ENCODE measurements at regions not wholly inside any gene's neighbourhood (a gene's known extent, or its start where the extent isn't known, plus 50 kb on each side); places are given as distances from the start of the nearest gene placed in this dataset.

DNA sequence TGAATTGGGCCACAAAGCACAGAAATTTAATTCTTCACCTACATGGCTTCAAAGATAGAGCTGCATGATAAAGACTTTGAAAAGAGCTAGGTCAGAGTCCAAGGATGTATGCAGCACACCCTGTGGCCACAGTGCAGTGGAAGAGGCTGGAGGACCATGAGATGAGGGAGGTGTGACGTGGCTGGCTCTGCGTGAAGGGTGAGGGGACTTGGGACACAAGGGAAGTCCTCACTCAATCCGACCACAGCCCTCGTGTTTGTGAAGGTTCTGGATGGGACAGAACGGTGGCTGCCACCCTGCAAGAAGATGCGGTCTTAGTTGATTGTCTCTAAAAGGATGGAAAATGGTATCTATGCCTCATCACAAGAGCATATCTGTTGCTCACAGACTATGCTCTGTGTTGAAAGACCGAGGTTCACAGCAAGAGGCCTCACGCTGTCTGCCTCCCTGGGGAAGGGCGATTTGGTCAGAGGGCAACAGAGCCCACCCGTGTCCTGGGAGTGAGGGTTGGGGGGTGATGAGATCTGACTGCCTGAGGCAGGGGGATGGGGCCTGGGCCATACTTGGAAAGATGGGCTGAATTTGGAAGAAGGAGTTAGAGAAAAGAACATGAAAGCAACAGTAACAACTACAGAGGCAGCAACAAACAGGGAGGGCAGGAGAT, 174.4 kb upstream of the SHH start:
- no peak for DNase-seq (ENCODE audit: low read depth in 1 of 2, low spot score in 1 of 2)
- ChIA-PET CTCF (no interaction called here), POLR2A (no interaction called here)
- no peak for TF ChIP-seq EHF (CRISPR knock-in tag; IDR thresholded peaks at IDR 0.05)
- no peak for TF ChIP-seq SMC3 (IDR thresholded peaks at IDR 0.05)
- no peak for TF ChIP-seq FOXS1 (CRISPR knock-in tag; IDR thresholded peaks at IDR 0.05)
- TF ChIP-seq PHF8 (IDR thresholded peaks at IDR 0.05; ENCODE audit: borderline replicate concordance, low read depth), result no peak
- TF ChIP-seq RNF2 (IDR thresholded peaks at IDR 0.05; ENCODE audit: borderline replicate concordance, low read depth), result no peak
- no peak for TF ChIP-seq NPAS2 (CRISPR knock-in tag; IDR thresholded peaks at IDR 0.05; ENCODE audit: borderline replicate concordance)
- no peak for TF ChIP-seq CHD4 (IDR thresholded peaks at IDR 0.05; ENCODE audit: borderline replicate concordance)
- TF ChIP-seq, protein P1, sequence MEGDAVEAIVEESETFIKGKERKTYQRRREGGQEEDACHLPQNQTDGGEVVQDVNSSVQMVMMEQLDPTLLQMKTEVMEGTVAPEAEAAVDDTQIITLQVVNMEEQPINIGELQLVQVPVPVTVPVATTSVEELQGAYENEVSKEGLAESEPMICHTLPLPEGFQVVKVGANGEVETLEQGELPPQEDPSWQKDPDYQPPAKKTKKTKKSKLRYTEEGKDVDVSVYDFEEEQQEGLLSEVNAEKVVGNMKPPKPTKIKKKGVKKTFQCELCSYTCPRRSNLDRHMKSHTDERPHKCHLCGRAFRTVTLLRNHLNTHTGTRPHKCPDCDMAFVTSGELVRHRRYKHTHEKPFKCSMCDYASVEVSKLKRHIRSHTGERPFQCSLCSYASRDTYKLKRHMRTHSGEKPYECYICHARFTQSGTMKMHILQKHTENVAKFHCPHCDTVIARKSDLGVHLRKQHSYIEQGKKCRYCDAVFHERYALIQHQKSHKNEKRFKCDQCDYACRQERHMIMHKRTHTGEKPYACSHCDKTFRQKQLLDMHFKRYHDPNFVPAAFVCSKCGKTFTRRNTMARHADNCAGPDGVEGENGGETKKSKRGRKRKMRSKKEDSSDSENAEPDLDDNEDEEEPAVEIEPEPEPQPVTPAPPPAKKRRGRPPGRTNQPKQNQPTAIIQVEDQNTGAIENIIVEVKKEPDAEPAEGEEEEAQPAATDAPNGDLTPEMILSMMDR (IDR thresholded peaks at IDR 0.05), result no peak
- TF ChIP-seq EP300 (IDR thresholded peaks at IDR 0.05), result no peak
- no peak for TF ChIP-seq HOXB5 (CRISPR knock-in tag; IDR thresholded peaks at IDR 0.05)
- TF ChIP-seq, protein P2, sequence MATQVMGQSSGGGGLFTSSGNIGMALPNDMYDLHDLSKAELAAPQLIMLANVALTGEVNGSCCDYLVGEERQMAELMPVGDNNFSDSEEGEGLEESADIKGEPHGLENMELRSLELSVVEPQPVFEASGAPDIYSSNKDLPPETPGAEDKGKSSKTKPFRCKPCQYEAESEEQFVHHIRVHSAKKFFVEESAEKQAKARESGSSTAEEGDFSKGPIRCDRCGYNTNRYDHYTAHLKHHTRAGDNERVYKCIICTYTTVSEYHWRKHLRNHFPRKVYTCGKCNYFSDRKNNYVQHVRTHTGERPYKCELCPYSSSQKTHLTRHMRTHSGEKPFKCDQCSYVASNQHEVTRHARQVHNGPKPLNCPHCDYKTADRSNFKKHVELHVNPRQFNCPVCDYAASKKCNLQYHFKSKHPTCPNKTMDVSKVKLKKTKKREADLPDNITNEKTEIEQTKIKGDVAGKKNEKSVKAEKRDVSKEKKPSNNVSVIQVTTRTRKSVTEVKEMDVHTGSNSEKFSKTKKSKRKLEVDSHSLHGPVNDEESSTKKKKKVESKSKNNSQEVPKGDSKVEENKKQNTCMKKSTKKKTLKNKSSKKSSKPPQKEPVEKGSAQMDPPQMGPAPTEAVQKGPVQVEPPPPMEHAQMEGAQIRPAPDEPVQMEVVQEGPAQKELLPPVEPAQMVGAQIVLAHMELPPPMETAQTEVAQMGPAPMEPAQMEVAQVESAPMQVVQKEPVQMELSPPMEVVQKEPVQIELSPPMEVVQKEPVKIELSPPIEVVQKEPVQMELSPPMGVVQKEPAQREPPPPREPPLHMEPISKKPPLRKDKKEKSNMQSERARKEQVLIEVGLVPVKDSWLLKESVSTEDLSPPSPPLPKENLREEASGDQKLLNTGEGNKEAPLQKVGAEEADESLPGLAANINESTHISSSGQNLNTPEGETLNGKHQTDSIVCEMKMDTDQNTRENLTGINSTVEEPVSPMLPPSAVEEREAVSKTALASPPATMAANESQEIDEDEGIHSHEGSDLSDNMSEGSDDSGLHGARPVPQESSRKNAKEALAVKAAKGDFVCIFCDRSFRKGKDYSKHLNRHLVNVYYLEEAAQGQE (IDR thresholded peaks at IDR 0.05), result no peak
- no peak for TF ChIP-seq JUN (IDR thresholded peaks at IDR 0.05)
- no peak for TF ChIP-seq NFE2L2 (conservative IDR thresholded peaks at IDR 0.05; ENCODE audit: low read length)
- TF ChIP-seq FOSB (CRISPR knock-in tag; IDR thresholded peaks at IDR 0.05), result no peak
- TF ChIP-seq RARB (CRISPR knock-in tag; IDR thresholded peaks at IDR 0.05), result no peak
- WGBS (ENCODE audit: missing lambda C conversion rate), result 54% methylated on average over 10 of the region's 10 CpGs
- no peak for FAIRE-seq
- no peaks in the 10 kb centered on the region for H3K9me3 ChIP-seq
- no peak for ATAC-seq
- no peak overlapping the region for H3K4me2 ChIP-seq
- H3K4me3 ChIP-seq, result no peak overlapping the region
- H3K27ac ChIP-seq, result no peak overlapping the region
- H3K4me1 ChIP-seq, result no peaks in the 10 kb centered on the region

DNA sequence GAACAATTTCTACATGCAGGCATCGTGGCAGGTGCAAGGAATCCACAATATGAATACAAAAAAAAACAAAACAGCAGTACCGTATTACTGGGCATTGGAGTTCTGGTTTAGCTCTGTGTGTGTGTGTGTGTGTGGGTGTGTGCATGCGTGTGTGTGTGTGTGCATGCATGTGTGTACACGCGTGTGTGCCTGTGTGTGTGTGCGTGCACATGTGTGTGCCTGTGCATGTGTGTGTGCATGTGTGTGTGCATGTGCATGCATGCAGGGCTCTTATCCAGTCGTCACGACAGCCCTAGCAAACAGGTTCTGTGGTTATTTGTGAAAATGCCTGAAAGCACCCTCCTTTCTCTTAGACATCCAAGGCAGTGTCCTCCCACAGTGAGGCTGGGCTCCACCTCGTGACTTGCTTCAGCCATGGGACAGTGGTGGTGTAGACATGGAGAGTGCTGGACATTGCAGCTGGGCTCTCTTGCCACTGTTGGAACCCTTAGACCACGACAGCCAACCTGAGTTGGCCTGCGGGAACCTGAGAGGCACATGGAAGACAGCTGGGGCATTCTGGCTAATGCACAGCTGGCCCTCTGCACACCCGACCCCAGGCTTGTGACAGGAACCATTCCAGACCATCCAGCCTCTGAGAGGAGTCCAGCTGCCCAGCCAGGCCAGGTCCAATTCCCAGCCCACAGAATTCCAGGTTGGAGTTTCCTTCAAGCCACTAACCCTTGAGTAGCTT, 173.4 kb upstream of the SHH start:
- 55% methylated on average over 12 of the region's 12 CpGs for WGBS (ENCODE audit: missing lambda C conversion rate)
- no peak overlapping the region for H3K27ac ChIP-seq
- H3K4me2 ChIP-seq, result no peak overlapping the region
- DNase-seq (ENCODE audit: low read depth in 1 of 2, low spot score in 1 of 2), result no peak
- no peak for FAIRE-seq
- no peaks in the 10 kb centered on the region for H3K9me3 ChIP-seq
- ChIA-PET POLR2A (no interaction called here), CTCF (no interaction called here)
- H3K4me1 ChIP-seq, result no peaks in the 10 kb centered on the region
- no peak overlapping the region for H3K4me3 ChIP-seq
- ATAC-seq, result no peak
- TF ChIP-seq MYC (IDR thresholded peaks at IDR 0.05; ENCODE audit: borderline replicate concordance, low read length) (no peak), CHD4 (IDR thresholded peaks at IDR 0.05; ENCODE audit: borderline replicate concordance) (no peak), CEBPB (IDR thresholded peaks at IDR 0.05) (no peak), EHF (CRISPR knock-in tag; IDR thresholded peaks at IDR 0.05) (no peak), NFE2L2 (conservative IDR thresholded peaks at IDR 0.05; ENCODE audit: low read length) (no peak), NR3C1 (IDR thresholded peaks at IDR 0.05) (no peak), RNF2 (IDR thresholded peaks at IDR 0.05; ENCODE audit: borderline replicate concordance, low read depth) (no peak), NPAS2 (CRISPR knock-in tag; IDR thresholded peaks at IDR 0.05; ENCODE audit: borderline replicate concordance) (no peak), TP53 (CRISPR knock-in tag; IDR thresholded peaks at IDR 0.05) (no peak), POLR2AphosphoS2 (conservative IDR thresholded peaks at IDR 0.05; ENCODE audit: low read length) (no peak), JUN (IDR thresholded peaks at IDR 0.05) (no peak)
- TF ChIP-seq, protein P1 (IDR thresholded peaks at IDR 0.05), result no peak
- TF ChIP-seq, protein P3, sequence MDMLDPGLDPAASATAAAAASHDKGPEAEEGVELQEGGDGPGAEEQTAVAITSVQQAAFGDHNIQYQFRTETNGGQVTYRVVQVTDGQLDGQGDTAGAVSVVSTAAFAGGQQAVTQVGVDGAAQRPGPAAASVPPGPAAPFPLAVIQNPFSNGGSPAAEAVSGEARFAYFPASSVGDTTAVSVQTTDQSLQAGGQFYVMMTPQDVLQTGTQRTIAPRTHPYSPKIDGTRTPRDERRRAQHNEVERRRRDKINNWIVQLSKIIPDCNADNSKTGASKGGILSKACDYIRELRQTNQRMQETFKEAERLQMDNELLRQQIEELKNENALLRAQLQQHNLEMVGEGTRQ (IDR thresholded peaks at IDR 0.05), result no peak
- TF ChIP-seq, protein P2 (IDR thresholded peaks at IDR 0.05), result no peak
